PC-3 (cell line): ENCODE measurements at regions not wholly inside any gene's neighbourhood (a gene's known extent, or its start where the extent isn't known, plus 50 kb on each side); places are given as distances from the start of the nearest gene placed in this dataset.

Source experiments
- ATAC-seq: fragments of 200-7000 bp; cut with Tn5 transposase; 2 replicates; pipeline ENCODE4 v1.9.1; 2020; ENCODE audit warnings: mild to moderate bottlenecking, moderate library complexity
- BruUV-seq: library from RNA; stranded (reverse); fragments of 400-500 nt; replicated peaks from 2 replicates; lab custom pipeline; 2021; lab: Mats Ljungman, UMichigan
- CTCF ChIA-PET: fragments of 300-600 bp; sonication (Branson Sonifier 250); formaldehyde crosslinking; loops from one replicate; lab custom pipeline; 2022; ENCODE audit warnings: antibody characterized with exemption; lab: Charles Lee
- POLR2A ChIA-PET: fragments of 300-600 bp; sonication (Branson Sonifier 250); formaldehyde crosslinking; loops from one replicate; lab custom pipeline; 2022; ENCODE audit warnings: antibody characterized with exemption; ENCODE audit not compliant: unreplicated experiment; lab: Charles Lee
- DNase-seq: peaks from one replicate; pipeline ENCODE4 v3.0.0-alpha.2; 2015
- H2AFZ ChIP-seq: fragments of 300-600 bp; sonication (generic); 2 replicates; pipeline ENCODE4 v1.6.0; 2016; ENCODE audit warnings: antibody characterized with exemption, low read length
- H3F3A ChIP-seq: fragments of 300-600 bp; sonication (generic); one replicate; pipeline ENCODE4 v1.6.0; 2017; ENCODE audit warnings: antibody characterized with exemption, low read length, control low read depth, mild to moderate bottlenecking; ENCODE audit not compliant: unreplicated experiment
- H3K27ac ChIP-seq: fragments of 300-600 bp; sonication (generic); 2 replicates; pipeline ENCODE4 v1.5.1; 2016; ENCODE audit warnings: mild to moderate bottlenecking, low read length
- H3K27me3 ChIP-seq: fragments of 300-600 bp; sonication (generic); 2 replicates; pipeline ENCODE4 v1.6.1; 2016; ENCODE audit warnings: low read length, mixed read lengths
- H3K36me3 ChIP-seq: fragments of 300-600 bp; sonication (generic); 2 replicates; pipeline ENCODE4 v1.6.1; 2016; ENCODE audit warnings: low read depth, mixed run types, low read length, mixed read lengths
- H3K4me1 ChIP-seq: fragments of 300-600 bp; sonication (generic); 2 replicates; pipeline ENCODE4 v1.5.1; 2016; ENCODE audit warnings: low read length; ENCODE audit not compliant: insufficient read depth
- H3K4me2 ChIP-seq: fragments of 300-600 bp; sonication (generic); 2 replicates; pipeline ENCODE4 v1.6.0; 2016; ENCODE audit warnings: low read length
- H3K4me3 ChIP-seq: fragments of 300-600 bp; sonication (generic); 2 replicates; pipeline ENCODE4 v1.5.1; 2016; ENCODE audit warnings: mild to moderate bottlenecking, low read length, mixed read lengths
- H3K79me2 ChIP-seq: fragments of 300-600 bp; sonication (generic); 2 replicates; pipeline ENCODE4 v1.6.1; 2017; ENCODE audit warnings: low read length, mixed read lengths
- H3K9ac ChIP-seq: fragments of 300-600 bp; sonication (generic); 2 replicates; pipeline ENCODE4 v1.6.0; 2016; ENCODE audit warnings: mild to moderate bottlenecking, low read length
- H3K9me2 ChIP-seq: fragments of 300-600 bp; sonication (generic); replicated peaks from 2 replicates; pipeline ENCODE4 v1.6.1; 2016; ENCODE audit warnings: mixed run types, low read length, mixed read lengths
- H3K9me3 ChIP-seq: fragments of 300-600 bp; sonication (generic); 2 replicates; pipeline ENCODE4 v1.6.1; 2016; ENCODE audit warnings: low read length, mixed read lengths
- H4K20me1 ChIP-seq: fragments of 300-600 bp; sonication (generic); 2 replicates; pipeline ENCODE4 v1.6.1; 2016; ENCODE audit warnings: low read length, mixed read lengths
- CTCF ChIP-seq: fragments of 300-600 bp; sonication (generic); conservative IDR thresholded peaks from 2 replicates; pipeline ENCODE4 v1.5.1; 2017; ENCODE audit warnings: antibody characterized with exemption, low read depth, mild to moderate bottlenecking, low read length
- EZH2 ChIP-seq: fragments of 300-600 bp; sonication (generic); IDR thresholded peaks from one replicate; pipeline ENCODE4 v1.6.1; 2017; ENCODE audit warnings: antibody characterized with exemption, mild to moderate bottlenecking, low read length; ENCODE audit not compliant: unreplicated experiment
- EZH2phosphoT487 ChIP-seq: fragments of 300-600 bp; sonication (generic); IDR thresholded peaks from 2 replicates; pipeline ENCODE4 v1.6.1; 2018; ENCODE audit warnings: mild to moderate bottlenecking, antibody characterized with exemption, low read length, borderline replicate concordance
- intact Hi-C: fragments of 100-400 bp; cut with micrococcal nuclease; formaldehyde crosslinking; loops from 2 replicates; pipeline ENCODE4 v1.9.0; 2023

GRCh38 chr4:91746551-91746950 lies 557.2 kb upstream of the GRID2 start:
- Histone ChIP-seq H4K20me1 (no peaks in the 10 kb centered on the region), H3K36me3 (no peaks in the 10 kb centered on the region), H3K4me3 (no peak overlapping the region), H3F3A (no peaks in the 10 kb centered on the region), H2AFZ (no peak overlapping the region), H3K9ac (no peak overlapping the region), H3K9me3 (no peaks in the 10 kb centered on the region), H3K9me2 (no peaks in the 10 kb centered on the region), H3K27me3 (no peaks in the 10 kb centered on the region), H3K79me2 (no peaks in the 10 kb centered on the region), H3K27ac (no peak overlapping the region), H3K4me2 (no peak overlapping the region), H3K4me1 (no peaks in the 10 kb centered on the region)
- POLR2A ChIA-PET = no interaction called here
- CTCF ChIA-PET = no interaction called here
- ATAC-seq = no peak
- DNase-seq = no peak
- TF ChIP-seq EZH2 = no peak
- TF ChIP-seq CTCF = no peak
- intact Hi-C loops = no loop called here
- no TSS peak for BruUV-seq

- CTCF ChIA-PET = no interaction called here
- Histone ChIP-seq H4K20me1 (no peaks in the 10 kb centered on the region), H3K4me3 (no peak overlapping the region), H3F3A (no peaks in the 10 kb centered on the region), H3K27me3 (no peaks in the 10 kb centered on the region), H3K9me3 (no peaks in the 10 kb centered on the region), H2AFZ (no peak overlapping the region), H3K9me2 (no peaks in the 10 kb centered on the region), H3K27ac (no peak overlapping the region), H3K4me1 (peaks cover 4% of the 10 kb centered on the region; the same call in 1 of the 2 replicates), H3K79me2 (no peaks in the 10 kb centered on the region), H3K9ac (no peak overlapping the region), H3K36me3 (no peaks in the 10 kb centered on the region), H3K4me2 (no peak overlapping the region)
- intact Hi-C loops = no loop called here
- TF ChIP-seq EZH2phosphoT487 (no peak), EZH2 (no peak), CTCF (no peak)
- ATAC-seq (no peak), DNase-seq (no peak)
- POLR2A ChIA-PET = no interaction called here
- no TSS peak for BruUV-seq
Measured at GRCh38 chr4:91751961-91752360, 551.8 kb upstream of the GRID2 start.

GRCh38 chr4:91754716-91755115 lies 549.0 kb upstream of the GRID2 start:
- no TSS peak for BruUV-seq
- Histone ChIP-seq H3K36me3 (no peaks in the 10 kb centered on the region), H3K27ac (no peak overlapping the region), H3K9ac (no peak overlapping the region), H3K27me3 (no peaks in the 10 kb centered on the region), H3F3A (no peaks in the 10 kb centered on the region), H3K9me3 (no peaks in the 10 kb centered on the region), H3K9me2 (no peaks in the 10 kb centered on the region), H3K79me2 (no peaks in the 10 kb centered on the region), H4K20me1 (no peaks in the 10 kb centered on the region), H3K4me2 (no peak overlapping the region), H3K4me1 (peaks cover 20% of the 10 kb centered on the region), H3K4me3 (no peak overlapping the region), H2AFZ (no peak overlapping the region)
- no peak for DNase-seq
- intact Hi-C loops = no loop called here
- no peak for ATAC-seq
- POLR2A ChIA-PET = no interaction called here
- TF ChIP-seq CTCF = no peak
- no peak for TF ChIP-seq EZH2
- TF ChIP-seq EZH2phosphoT487 = no peak
- CTCF ChIA-PET = no interaction called here
